Osteoblast (primary cell): ENCODE measurements at regions not wholly inside any gene's neighbourhood (a gene's known extent, or its start where the extent isn't known, plus 50 kb on each side); places are given as distances from the start of the nearest gene placed in this dataset.

ENCODE experiments used
- DNase-seq: peaks from one replicate; pipeline ENCODE4 v3.0.0; 2011; ENCODE audit warnings: low spot score, mixed read lengths; ENCODE audit not compliant: insufficient read length; ENCODE audit errors: missing footprints
- H2AFZ ChIP-seq: 2 replicates; pipeline ENCODE4 v1.6.0; 2011; ENCODE audit warnings: mild to moderate bottlenecking, low read length
- H3K27ac ChIP-seq: 2 replicates; pipeline ENCODE4 v1.5.1; 2011; ENCODE audit warnings: mild to moderate bottlenecking, low read depth, low read length, moderate library complexity
- H3K27me3 ChIP-seq: 2 replicates; pipeline ENCODE4 v1.6.0; 2012; ENCODE audit warnings: mild to moderate bottlenecking, control low read depth, inconsistent platforms, low read length, moderate library complexity; ENCODE audit not compliant: insufficient read depth
- H3K36me3 ChIP-seq: 2 replicates; pipeline ENCODE4 v1.5.1; 2011; ENCODE audit warnings: mild to moderate bottlenecking, low read length, control low read depth, moderate library complexity; ENCODE audit not compliant: insufficient read depth
- H3K4me1 ChIP-seq: 2 replicates; pipeline ENCODE4 v1.5.1; 2011; ENCODE audit warnings: mild to moderate bottlenecking, low read length, control low read depth, moderate library complexity; ENCODE audit not compliant: insufficient read depth
- H3K4me2 ChIP-seq: 2 replicates; pipeline ENCODE4 v1.6.0; 2011; ENCODE audit warnings: mild to moderate bottlenecking, low read length; ENCODE audit not compliant: insufficient read depth
- H3K4me3 ChIP-seq: fragments of 200-600 bp; sonication (generic); 3 replicates; pipeline ENCODE4 v1.5.1; 2012; ENCODE audit warnings: mild to moderate bottlenecking, low read length, inconsistent platforms; ENCODE audit not compliant: insufficient read depth
- H3K79me2 ChIP-seq: 2 replicates; pipeline ENCODE4 v1.6.0; 2012; ENCODE audit warnings: mild to moderate bottlenecking, low read length, control low read depth, inconsistent platforms; ENCODE audit not compliant: insufficient read depth
- H3K9me3 ChIP-seq: 2 replicates; pipeline ENCODE4 v1.5.1; 2011; ENCODE audit warnings: low read depth, low read length, control low read depth
- H4K20me1 ChIP-seq: 2 replicates; pipeline ENCODE4 v1.6.0; 2012; ENCODE audit warnings: mild to moderate bottlenecking, low read length, control low read depth; ENCODE audit not compliant: insufficient read depth
- TF ChIP-seq, protein P1 (sequence below): IDR thresholded peaks from 2 replicates; pipeline ENCODE4 v1.5.1; 2011; ENCODE audit warnings: mild to moderate bottlenecking, low read depth, low read length, moderate library complexity; ENCODE audit errors: extremely low read depth

DNA sequence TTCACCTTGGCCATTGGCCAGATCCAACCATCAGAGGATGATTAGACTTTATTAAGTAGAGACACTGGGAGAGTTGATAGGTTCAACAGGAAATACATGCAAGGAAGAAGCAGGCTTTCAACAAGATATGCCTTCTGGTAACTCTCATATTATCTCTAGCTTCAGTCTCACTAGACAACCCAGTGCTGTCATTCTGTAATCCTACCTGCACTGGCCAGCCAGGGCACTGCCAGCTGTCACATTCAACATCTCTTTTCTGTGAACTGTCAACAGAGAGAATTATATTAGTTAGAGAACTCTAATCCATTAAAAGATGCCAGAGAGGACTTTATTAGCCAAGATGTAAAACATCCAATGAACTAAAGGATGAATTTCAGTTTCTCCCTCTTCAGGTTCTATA, 337.9 kb upstream of the JAG1 start:
- Histone ChIP-seq H3K4me2 (no peak overlapping the region), H3K9me3 (no peaks in the 10 kb centered on the region), H3K27me3 (no peaks in the 10 kb centered on the region), H3K4me1 (no peaks in the 10 kb centered on the region), H3K27ac (no peak overlapping the region), H3K36me3 (no peaks in the 10 kb centered on the region), H4K20me1 (no peaks in the 10 kb centered on the region), H2AFZ (no peak overlapping the region), H3K79me2 (no peaks in the 10 kb centered on the region), H3K4me3 (no peak overlapping the region)
- no peak for DNase-seq
- TF ChIP-seq, protein P1, sequence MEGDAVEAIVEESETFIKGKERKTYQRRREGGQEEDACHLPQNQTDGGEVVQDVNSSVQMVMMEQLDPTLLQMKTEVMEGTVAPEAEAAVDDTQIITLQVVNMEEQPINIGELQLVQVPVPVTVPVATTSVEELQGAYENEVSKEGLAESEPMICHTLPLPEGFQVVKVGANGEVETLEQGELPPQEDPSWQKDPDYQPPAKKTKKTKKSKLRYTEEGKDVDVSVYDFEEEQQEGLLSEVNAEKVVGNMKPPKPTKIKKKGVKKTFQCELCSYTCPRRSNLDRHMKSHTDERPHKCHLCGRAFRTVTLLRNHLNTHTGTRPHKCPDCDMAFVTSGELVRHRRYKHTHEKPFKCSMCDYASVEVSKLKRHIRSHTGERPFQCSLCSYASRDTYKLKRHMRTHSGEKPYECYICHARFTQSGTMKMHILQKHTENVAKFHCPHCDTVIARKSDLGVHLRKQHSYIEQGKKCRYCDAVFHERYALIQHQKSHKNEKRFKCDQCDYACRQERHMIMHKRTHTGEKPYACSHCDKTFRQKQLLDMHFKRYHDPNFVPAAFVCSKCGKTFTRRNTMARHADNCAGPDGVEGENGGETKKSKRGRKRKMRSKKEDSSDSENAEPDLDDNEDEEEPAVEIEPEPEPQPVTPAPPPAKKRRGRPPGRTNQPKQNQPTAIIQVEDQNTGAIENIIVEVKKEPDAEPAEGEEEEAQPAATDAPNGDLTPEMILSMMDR, result no peak

DNA sequence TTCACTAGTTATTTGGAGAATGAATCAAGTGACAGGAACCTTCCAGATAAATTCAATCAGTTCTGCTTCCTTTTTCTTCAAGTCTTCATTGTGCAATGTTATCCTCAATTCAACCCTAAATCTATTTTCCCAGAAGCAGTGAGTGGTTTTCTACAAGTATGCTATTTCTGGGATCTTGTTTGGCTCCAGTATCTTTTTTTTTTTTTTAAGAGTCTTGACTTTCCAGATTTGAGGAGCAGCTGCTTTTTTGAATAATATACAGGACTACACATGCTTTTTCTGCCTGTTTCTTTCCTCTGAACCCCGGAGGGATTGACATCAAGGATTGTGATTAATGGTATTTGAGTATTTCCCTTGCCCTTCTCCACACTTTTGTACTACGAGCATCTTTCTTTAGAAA, 339.2 kb upstream of the JAG1 start:
- H3K4me2 ChIP-seq, result peak overlapping the region; percentile 9
- DNase-seq, result no peak
- peak overlapping the region; percentile 3 for H2AFZ ChIP-seq
- no peak overlapping the region for H3K4me3 ChIP-seq
- TF ChIP-seq, protein P1, result no peak
- H3K4me1 ChIP-seq, result no peaks in the 10 kb centered on the region
- no peak overlapping the region for H3K27ac ChIP-seq
- H3K27me3 ChIP-seq, result no peaks in the 10 kb centered on the region
- no peaks in the 10 kb centered on the region for H3K79me2 ChIP-seq
- no peaks in the 10 kb centered on the region for H4K20me1 ChIP-seq
- no peaks in the 10 kb centered on the region for H3K9me3 ChIP-seq
- no peaks in the 10 kb centered on the region for H3K36me3 ChIP-seq

DNA sequence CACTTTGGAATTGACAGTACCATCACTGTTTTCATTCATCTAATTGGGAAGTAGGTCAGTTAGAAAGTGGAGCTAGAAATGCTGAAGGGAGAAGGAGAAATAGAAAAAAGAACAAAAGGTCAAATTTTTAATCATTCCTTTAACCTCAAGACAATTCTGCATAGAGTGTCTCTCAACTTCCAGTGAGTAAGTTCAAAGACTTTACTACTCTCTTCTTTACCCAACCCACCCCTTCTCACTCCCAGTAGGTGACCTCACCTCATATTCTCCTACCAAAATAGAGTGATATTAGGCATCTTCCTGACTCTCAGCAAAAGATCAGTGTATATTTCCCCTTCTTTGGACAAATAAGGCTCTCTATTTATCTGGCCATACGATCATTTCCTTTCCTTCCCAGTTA, 340.0 kb upstream of the JAG1 start:
- Histone ChIP-seq H2AFZ (no peak overlapping the region), H3K4me3 (no peak overlapping the region), H3K79me2 (no peaks in the 10 kb centered on the region), H3K4me1 (no peaks in the 10 kb centered on the region), H3K36me3 (no peaks in the 10 kb centered on the region), H3K27ac (no peak overlapping the region), H3K27me3 (no peaks in the 10 kb centered on the region), H4K20me1 (no peaks in the 10 kb centered on the region), H3K9me3 (no peaks in the 10 kb centered on the region), H3K4me2 (no peak overlapping the region)
- TF ChIP-seq, protein P1, result no peak
- DNase-seq, result no peak

DNA sequence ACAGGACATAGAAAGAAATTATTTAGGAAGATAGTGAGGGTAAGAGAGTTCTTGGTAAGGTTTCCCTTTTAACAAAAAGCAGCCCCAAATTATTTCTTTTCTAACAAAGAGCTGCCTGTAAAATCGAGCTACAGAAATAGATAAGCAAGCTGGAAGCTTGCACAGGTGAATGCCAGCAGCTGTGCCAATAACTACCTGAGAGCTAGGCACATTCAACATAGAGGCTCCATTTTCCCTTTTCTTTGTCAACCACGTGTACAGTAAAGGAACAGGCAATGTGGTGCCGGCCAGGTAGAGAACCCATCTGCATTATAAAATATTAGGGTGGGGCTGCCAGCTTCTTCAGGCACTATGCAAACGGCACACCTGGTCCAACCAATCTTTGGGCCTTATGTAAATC, 341.6 kb upstream of the JAG1 start:
- Histone ChIP-seq H3K36me3 (no peaks in the 10 kb centered on the region), H3K9me3 (no peaks in the 10 kb centered on the region), H3K27ac (no peak overlapping the region), H4K20me1 (no peaks in the 10 kb centered on the region), H3K79me2 (no peaks in the 10 kb centered on the region), H2AFZ (no peak overlapping the region), H3K4me1 (no peaks in the 10 kb centered on the region), H3K4me2 (no peak overlapping the region), H3K4me3 (no peak overlapping the region), H3K27me3 (no peaks in the 10 kb centered on the region)
- no peak for DNase-seq
- TF ChIP-seq, protein P1, result no peak
